ENCODE measurements at regions not wholly inside any gene's neighbourhood (a gene's known extent, or its start where the extent isn't known, plus 50 kb on each side); places are given as distances from the start of the nearest gene placed in this dataset.

DNA sequence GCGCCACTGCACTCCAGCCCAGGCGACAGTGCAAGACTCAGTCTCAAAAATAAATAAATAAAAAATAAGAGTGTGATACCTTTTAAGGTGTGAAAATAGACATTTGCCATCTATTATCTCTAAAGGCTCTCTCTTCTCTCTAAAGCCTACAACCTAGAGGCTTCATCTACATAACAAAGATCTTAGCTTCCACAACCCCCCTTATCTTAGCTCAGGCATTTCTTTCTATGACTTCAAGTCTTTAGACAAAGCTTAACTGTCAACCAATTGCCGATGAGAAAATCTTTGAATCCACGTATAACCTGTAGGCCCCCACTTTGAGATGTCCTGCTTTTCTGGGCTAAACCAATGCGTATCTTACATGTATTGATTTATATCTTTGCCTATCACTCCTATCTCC, 64.9 kb upstream of the ADAMTS19 start:
- no peaks in the 10 kb centered on the region for H3K36me3 ChIP-seq (ENCODE audit: low read depth, low read length)
- no peaks in the 10 kb centered on the region for H3F3A ChIP-seq (ENCODE audit: low read length, unreplicated experiment)
- DNase-seq (no peak), ATAC-seq (no peak)
- intact Hi-C loops (cut with micrococcal nuclease) = no loop called here
- H3K79me2 ChIP-seq (ENCODE audit: low read length) = no peaks in the 10 kb centered on the region
- no peak overlapping the region for H3K27ac ChIP-seq (ENCODE audit: low read length)
- H3K27me3 ChIP-seq (ENCODE audit: low read length) = peaks cover 26% of the 10 kb centered on the region; the same call in 1 of the 2 replicates
- H3K9ac ChIP-seq (ENCODE audit: low read length) = no peak overlapping the region
- TF ChIP-seq, protein P1, sequence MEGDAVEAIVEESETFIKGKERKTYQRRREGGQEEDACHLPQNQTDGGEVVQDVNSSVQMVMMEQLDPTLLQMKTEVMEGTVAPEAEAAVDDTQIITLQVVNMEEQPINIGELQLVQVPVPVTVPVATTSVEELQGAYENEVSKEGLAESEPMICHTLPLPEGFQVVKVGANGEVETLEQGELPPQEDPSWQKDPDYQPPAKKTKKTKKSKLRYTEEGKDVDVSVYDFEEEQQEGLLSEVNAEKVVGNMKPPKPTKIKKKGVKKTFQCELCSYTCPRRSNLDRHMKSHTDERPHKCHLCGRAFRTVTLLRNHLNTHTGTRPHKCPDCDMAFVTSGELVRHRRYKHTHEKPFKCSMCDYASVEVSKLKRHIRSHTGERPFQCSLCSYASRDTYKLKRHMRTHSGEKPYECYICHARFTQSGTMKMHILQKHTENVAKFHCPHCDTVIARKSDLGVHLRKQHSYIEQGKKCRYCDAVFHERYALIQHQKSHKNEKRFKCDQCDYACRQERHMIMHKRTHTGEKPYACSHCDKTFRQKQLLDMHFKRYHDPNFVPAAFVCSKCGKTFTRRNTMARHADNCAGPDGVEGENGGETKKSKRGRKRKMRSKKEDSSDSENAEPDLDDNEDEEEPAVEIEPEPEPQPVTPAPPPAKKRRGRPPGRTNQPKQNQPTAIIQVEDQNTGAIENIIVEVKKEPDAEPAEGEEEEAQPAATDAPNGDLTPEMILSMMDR (conservative IDR thresholded peaks at IDR 0.05; ENCODE audit: low read depth, low read length) = no peak
- no peak for TF ChIP-seq EZH2phosphoT487 (IDR thresholded peaks at IDR 0.05; ENCODE audit: borderline replicate concordance, low read length)
- no peak for TF ChIP-seq EZH2 (IDR thresholded peaks at IDR 0.05; ENCODE audit: low read length, unreplicated experiment)
- no peaks in the 10 kb centered on the region for H3K4me1 ChIP-seq (ENCODE audit: insufficient read depth, low read length)
- H3K4me2 ChIP-seq (ENCODE audit: low read length) = no peak overlapping the region
- H3K9me3 ChIP-seq (ENCODE audit: low read length) = no peaks in the 10 kb centered on the region
- no peak overlapping the region for H2AFZ ChIP-seq (ENCODE audit: low read length)
- ChIA-PET CTCF (no interaction called here), POLR2A (ENCODE audit: unreplicated experiment) (no interaction called here)
- no peaks in the 10 kb centered on the region for H4K20me1 ChIP-seq (ENCODE audit: low read length)
- H3K9me2 ChIP-seq (replicated peaks; ENCODE audit: low read length) = no peaks in the 10 kb centered on the region
- no TSS peak for BruUV-seq (replicated peaks)
- no peak overlapping the region for H3K4me3 ChIP-seq (ENCODE audit: low read length)

DNA sequence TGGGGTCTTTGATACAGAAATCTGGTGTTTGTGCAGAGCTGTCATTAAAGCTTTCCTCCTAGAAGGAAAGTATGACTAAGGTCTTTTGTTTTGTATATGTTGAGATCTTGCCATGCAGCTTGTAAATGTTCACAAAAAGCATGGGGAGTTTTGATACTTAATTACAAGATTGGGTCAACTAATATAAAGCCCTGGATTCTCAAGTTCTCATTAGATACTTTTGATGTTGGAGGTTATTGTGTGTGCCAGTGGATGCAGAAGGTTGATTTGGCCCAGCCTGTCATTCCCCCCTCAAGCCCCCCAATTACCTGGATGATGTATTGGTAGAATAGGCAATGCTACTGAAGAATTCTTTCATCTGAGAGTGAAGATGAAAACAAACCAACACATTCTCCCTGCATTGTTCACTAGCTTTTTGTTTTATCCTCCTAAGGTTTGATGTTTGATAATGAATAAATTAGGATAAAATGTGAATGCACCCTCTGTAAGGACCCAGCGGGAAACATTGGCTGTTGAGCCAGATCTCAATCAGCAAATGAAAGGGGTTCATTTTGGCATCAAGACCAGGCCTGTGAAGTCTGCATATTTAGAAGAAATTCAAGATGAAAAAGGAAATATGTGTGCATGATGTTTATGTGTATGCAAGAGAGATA, 61.9 kb upstream of the ADAMTS19 start:
- ATAC-seq = no peak
- H3K27ac ChIP-seq (ENCODE audit: low read length) = no peak overlapping the region
- POLR2A ChIA-PET (ENCODE audit: unreplicated experiment) = no interaction called here

DNA sequence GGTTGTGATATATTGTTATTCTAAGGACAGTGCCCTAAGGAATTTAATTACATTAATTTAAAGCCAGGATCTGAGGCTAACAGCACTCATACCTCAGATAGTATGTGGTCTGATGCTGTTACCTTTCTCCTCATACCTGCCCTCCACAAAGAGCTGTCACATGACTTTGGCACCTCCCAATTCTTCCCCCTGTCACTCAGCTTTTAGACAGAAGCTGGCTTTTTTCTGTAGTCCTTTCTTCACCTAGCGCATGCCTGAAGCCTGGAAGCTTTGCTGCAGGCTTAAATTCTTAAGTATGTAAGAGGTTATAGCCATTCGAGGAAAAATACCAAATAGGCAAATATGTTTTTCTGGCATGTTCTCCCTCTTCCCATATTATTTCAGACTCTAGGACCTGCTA, 61.0 kb upstream of the ADAMTS19 start:
- ATAC-seq (no peak), DNase-seq (no peak)
- Histone ChIP-seq H3K9me2 (replicated peaks; ENCODE audit: low read length) (no peaks in the 10 kb centered on the region), H3K9ac (ENCODE audit: low read length) (no peak overlapping the region), H4K20me1 (ENCODE audit: low read length) (no peaks in the 10 kb centered on the region), H2AFZ (ENCODE audit: low read length) (no peak overlapping the region), H3K27me3 (ENCODE audit: low read length) (peaks cover 19% of the 10 kb centered on the region; the same call in 1 of the 2 replicates), H3K36me3 (ENCODE audit: low read depth, low read length) (no peaks in the 10 kb centered on the region), H3K4me1 (ENCODE audit: insufficient read depth, low read length) (no peaks in the 10 kb centered on the region), H3K9me3 (ENCODE audit: low read length) (no peaks in the 10 kb centered on the region), H3K27ac (ENCODE audit: low read length) (no peak overlapping the region), H3K4me3 (ENCODE audit: low read length) (no peak overlapping the region), H3K79me2 (ENCODE audit: low read length) (no peaks in the 10 kb centered on the region), H3F3A (ENCODE audit: low read length, unreplicated experiment) (no peaks in the 10 kb centered on the region), H3K4me2 (ENCODE audit: low read length) (no peak overlapping the region)
- CTCF ChIA-PET = no interaction called here
- POLR2A ChIA-PET (ENCODE audit: unreplicated experiment) = no interaction called here
- TF ChIP-seq EZH2phosphoT487 (IDR thresholded peaks at IDR 0.05; ENCODE audit: borderline replicate concordance, low read length) (no peak), EZH2 (IDR thresholded peaks at IDR 0.05; ENCODE audit: low read length, unreplicated experiment) (no peak)
- TF ChIP-seq, protein P1 (conservative IDR thresholded peaks at IDR 0.05; ENCODE audit: low read depth, low read length) = no peak
- no TSS peak for BruUV-seq (replicated peaks)
- intact Hi-C loops (cut with micrococcal nuclease) = no loop called here

More for the DNA sequence above, 61.9 kb upstream of the ADAMTS19 start:
- H3K9ac ChIP-seq (ENCODE audit: low read length) = no peak overlapping the region
- H3K27me3 ChIP-seq (ENCODE audit: low read length) = peaks cover 26% of the 10 kb centered on the region; the same call in 1 of the 2 replicates
- H3K36me3 ChIP-seq (ENCODE audit: low read depth, low read length) = no peaks in the 10 kb centered on the region
- no peak for DNase-seq
- BruUV-seq (replicated peaks) = no TSS peak
- no peaks in the 10 kb centered on the region for H3K4me1 ChIP-seq (ENCODE audit: insufficient read depth, low read length)
- no peaks in the 10 kb centered on the region for H3K9me2 ChIP-seq (replicated peaks; ENCODE audit: low read length)
- no peaks in the 10 kb centered on the region for H3F3A ChIP-seq (ENCODE audit: low read length, unreplicated experiment)
- intact Hi-C loops (cut with micrococcal nuclease) = no loop called here
- H3K79me2 ChIP-seq (ENCODE audit: low read length) = no peaks in the 10 kb centered on the region
- no peak overlapping the region for H3K4me3 ChIP-seq (ENCODE audit: low read length)
- no peak overlapping the region for H2AFZ ChIP-seq (ENCODE audit: low read length)
- TF ChIP-seq EZH2phosphoT487 (IDR thresholded peaks at IDR 0.05; ENCODE audit: borderline replicate concordance, low read length) = no peak
- no peak for TF ChIP-seq EZH2 (IDR thresholded peaks at IDR 0.05; ENCODE audit: low read length, unreplicated experiment)
- TF ChIP-seq, protein P1 (conservative IDR thresholded peaks at IDR 0.05; ENCODE audit: low read depth, low read length) = no peak
- no peaks in the 10 kb centered on the region for H3K9me3 ChIP-seq (ENCODE audit: low read length)
- CTCF ChIA-PET = no interaction called here
- H3K4me2 ChIP-seq (ENCODE audit: low read length) = no peak overlapping the region
- H4K20me1 ChIP-seq (ENCODE audit: low read length) = no peaks in the 10 kb centered on the region
